ENCODE measurements at regions not wholly inside any gene's neighbourhood (a gene's known extent, or its start where the extent isn't known, plus 50 kb on each side); places are given as distances from the start of the nearest gene placed in this dataset.
"Not testable (repeated sequence)": the region's sequence is repeated elsewhere in the genome, so short reads cannot be mapped to it uniquely, and the experiment has no call there.

DNA sequence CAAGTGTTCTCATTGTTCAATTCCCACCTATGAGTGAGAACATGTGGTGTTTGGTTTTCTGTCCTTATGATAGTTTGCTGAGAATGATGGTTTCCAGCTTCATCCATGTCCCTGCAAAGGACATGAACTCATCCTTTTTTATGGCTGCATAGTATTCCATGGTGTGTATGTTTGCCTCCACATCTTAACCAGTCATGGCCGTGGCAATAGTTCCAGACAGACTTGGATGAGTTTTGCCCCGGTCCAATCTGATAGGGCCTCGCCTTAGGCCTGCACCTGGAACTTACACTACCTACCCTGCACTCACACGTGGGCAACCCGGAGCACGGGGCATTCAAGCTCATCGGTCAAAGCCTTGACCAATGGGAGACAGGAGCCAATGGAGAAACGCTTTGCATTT lies 197.0 kb downstream of the BARX2 start:
- BruUV-seq (replicated peaks); H4K20me1 ChIP-seq (replicated peaks; ENCODE audit: control insufficient read depth, insufficient read depth, low read length); intact Hi-C loops (cut with micrococcal nuclease); H3K4me1 ChIP-seq (replicated peaks in 1 of 2; ENCODE audit: control insufficient read depth in 2 of 2, insufficient read depth in 2 of 2, low read length in 2 of 2); H3K9me3 ChIP-seq (replicated peaks; ENCODE audit: control insufficient read depth, insufficient read depth, low read depth, low read length); H3K4me3 ChIP-seq; POLR2A ChIA-PET; H3K79me2 ChIP-seq (ENCODE audit: control insufficient read depth, insufficient read depth, low read length); DNase-seq (ENCODE audit: extremely low read depth in 1 of 4, low spot score in 3 of 4); ATAC-seq; in situ Hi-C loops (cut with MboI); CTCF ChIA-PET (ENCODE audit: low intra/inter-chr PET ratio); H3K36me3 ChIP-seq (ENCODE audit: control insufficient read depth, insufficient read depth, low read length); H3K9ac ChIP-seq (ENCODE audit: insufficient read depth in 1 of 2, low read depth in 2 of 2, low read length in 2 of 2); H3K9me1 ChIP-seq (ENCODE audit: control insufficient read depth, insufficient read depth, low read length); H3K27ac ChIP-seq (ENCODE audit: extremely low read depth, low read depth, low read length); H3K4me2 ChIP-seq (ENCODE audit: insufficient read depth, low read length); FAIRE-seq; H2AFZ ChIP-seq (ENCODE audit: low read depth, low read length): not testable (repeated sequence)
- TF ChIP-seq ZNF146 (CRISPR knock-in tag; IDR thresholded peaks at IDR 0.05; ENCODE audit: unreplicated experiment) (peak; percentile 53), RBM25 (IDR thresholded peaks at IDR 0.05; ENCODE audit: low read depth, low read length, severe bottlenecking) (peak; percentile 19)
- H3K27me3 ChIP-seq (ENCODE audit: control insufficient read depth in 2 of 2, insufficient read depth in 2 of 2, low read length in 2 of 2) = peaks cover 0 to 16% of the 10 kb centered on the region in 2 experiments; a peak in 2 of 5 replicates
- 3% methylated on average over 8 of the region's 8 CpGs for WGBS (ENCODE audit: insufficient coverage, low coverage, missing lambda C conversion rate)

DNA sequence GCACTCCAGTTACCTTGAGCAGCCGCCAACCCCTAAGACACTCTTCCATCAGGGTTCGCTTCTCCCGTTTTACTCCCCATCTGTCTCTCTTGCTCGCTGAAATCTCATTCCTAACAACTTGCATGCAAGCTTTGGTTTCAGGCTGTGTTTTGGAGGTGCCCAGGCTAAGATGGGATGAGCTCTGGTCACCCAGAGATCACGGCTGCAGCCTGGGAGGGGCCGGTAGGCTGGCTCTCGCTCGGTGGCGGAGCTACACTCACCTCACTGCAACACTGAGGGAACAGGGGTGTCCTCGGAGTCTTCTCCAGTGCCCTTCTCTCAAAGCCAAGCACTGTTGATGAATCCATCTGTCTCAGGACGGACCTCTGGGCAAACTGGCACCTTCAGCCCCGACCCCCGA lies 197.5 kb downstream of the BARX2 start:
- no peak overlapping the region for H3K4me3 ChIP-seq
- no peaks in the 10 kb centered on the region for H3K9me1 ChIP-seq (ENCODE audit: control insufficient read depth, insufficient read depth, low read length)
- H3K4me1 ChIP-seq (replicated peaks in 1 of 2; ENCODE audit: control insufficient read depth in 2 of 2, insufficient read depth in 2 of 2, low read length in 2 of 2) = no peaks in the 10 kb centered on the region
- no peak overlapping the region for H3K27ac ChIP-seq (ENCODE audit: extremely low read depth, low read depth, low read length)
- DNase-seq (ENCODE audit: extremely low read depth in 1 of 4, low spot score in 3 of 4) = no peak
- 5% methylated on average over 13 of the region's 13 CpGs for WGBS (ENCODE audit: insufficient coverage, low coverage, missing lambda C conversion rate)
- intact Hi-C loops (cut with micrococcal nuclease) (no loop called here), in situ Hi-C loops (cut with MboI) (no loop called here)
- no peaks in the 10 kb centered on the region for H3K36me3 ChIP-seq (ENCODE audit: control insufficient read depth, insufficient read depth, low read length)
- FAIRE-seq = no peak
- ATAC-seq = no peak
- H2AFZ ChIP-seq (ENCODE audit: low read depth, low read length) = no peak overlapping the region
- H3K9me3 ChIP-seq (replicated peaks; ENCODE audit: control insufficient read depth, insufficient read depth, low read depth, low read length) = no peaks in the 10 kb centered on the region
- H3K4me2 ChIP-seq (ENCODE audit: insufficient read depth, low read length) = no peak overlapping the region
- no peak overlapping the region for H3K9ac ChIP-seq (ENCODE audit: insufficient read depth in 1 of 2, low read depth in 2 of 2, low read length in 2 of 2)
- TF ChIP-seq, protein P1, sequence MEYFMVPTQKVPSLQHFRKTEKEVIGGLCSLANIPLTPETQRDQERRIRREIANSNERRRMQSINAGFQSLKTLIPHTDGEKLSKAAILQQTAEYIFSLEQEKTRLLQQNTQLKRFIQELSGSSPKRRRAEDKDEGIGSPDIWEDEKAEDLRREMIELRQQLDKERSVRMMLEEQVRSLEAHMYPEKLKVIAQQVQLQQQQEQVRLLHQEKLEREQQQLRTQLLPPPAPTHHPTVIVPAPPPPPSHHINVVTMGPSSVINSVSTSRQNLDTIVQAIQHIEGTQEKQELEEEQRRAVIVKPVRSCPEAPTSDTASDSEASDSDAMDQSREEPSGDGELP (CRISPR knock-in tag; IDR thresholded peaks at IDR 0.05; ENCODE audit: borderline replicate concordance) = no peak
- TF ChIP-seq, protein P2, sequence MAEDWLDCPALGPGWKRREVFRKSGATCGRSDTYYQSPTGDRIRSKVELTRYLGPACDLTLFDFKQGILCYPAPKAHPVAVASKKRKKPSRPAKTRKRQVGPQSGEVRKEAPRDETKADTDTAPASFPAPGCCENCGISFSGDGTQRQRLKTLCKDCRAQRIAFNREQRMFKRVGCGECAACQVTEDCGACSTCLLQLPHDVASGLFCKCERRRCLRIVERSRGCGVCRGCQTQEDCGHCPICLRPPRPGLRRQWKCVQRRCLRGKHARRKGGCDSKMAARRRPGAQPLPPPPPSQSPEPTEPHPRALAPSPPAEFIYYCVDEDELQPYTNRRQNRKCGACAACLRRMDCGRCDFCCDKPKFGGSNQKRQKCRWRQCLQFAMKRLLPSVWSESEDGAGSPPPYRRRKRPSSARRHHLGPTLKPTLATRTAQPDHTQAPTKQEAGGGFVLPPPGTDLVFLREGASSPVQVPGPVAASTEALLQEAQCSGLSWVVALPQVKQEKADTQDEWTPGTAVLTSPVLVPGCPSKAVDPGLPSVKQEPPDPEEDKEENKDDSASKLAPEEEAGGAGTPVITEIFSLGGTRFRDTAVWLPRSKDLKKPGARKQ (CRISPR knock-in tag; IDR thresholded peaks at IDR 0.05) = no peak
- TF ChIP-seq BDP1 (IDR thresholded peaks at IDR 0.05; ENCODE audit: insufficient read depth, insufficient read length) (no peak), RBM22 (IDR thresholded peaks at IDR 0.05; ENCODE audit: low read depth, low read length, poor library complexity, severe bottlenecking) (no peak), CCAR2 (IDR thresholded peaks at IDR 0.05; ENCODE audit: low read depth, low read length) (no peak), KDM5B (IDR thresholded peaks at IDR 0.05; ENCODE audit: insufficient replicate concordance, low read depth, low read length) (no peak)
- no peaks in the 10 kb centered on the region for H3K79me2 ChIP-seq (ENCODE audit: control insufficient read depth, insufficient read depth, low read length)
- H3K27me3 ChIP-seq (ENCODE audit: control insufficient read depth in 2 of 2, insufficient read depth in 2 of 2, low read length in 2 of 2) = peaks cover 0 to 21% of the 10 kb centered on the region in 2 experiments; a peak in 2 of 5 replicates
- CTCF ChIA-PET (ENCODE audit: low intra/inter-chr PET ratio) = no interaction called here
- POLR2A ChIA-PET = no interaction called here
- H4K20me1 ChIP-seq (replicated peaks; ENCODE audit: control insufficient read depth, insufficient read depth, low read length) = no peaks in the 10 kb centered on the region; the same call in 1 of the 2 replicates
- no TSS peak for BruUV-seq (replicated peaks)

Data from K562 (cell line).